Type B pancreatic cell (in vitro differentiated cells): ENCODE measurements at regions not wholly inside any gene's neighbourhood (a gene's known extent, or its start where the extent isn't known, plus 50 kb on each side); places are given as distances from the start of the nearest gene placed in this dataset.

Experiments used
- DNase-seq: peaks from one replicate; pipeline ENCODE4 v3.0.0; 2021; ENCODE audit warnings: mixed read lengths; ENCODE audit not compliant: unreplicated experiment; ENCODE audit errors: extremely low spot score
- H3K27ac Mint-ChIP-seq: 2 replicates; pipeline ENCODE4 v1.8.0; 2021; ENCODE audit warnings: mild to moderate bottlenecking, mixed read lengths
- H3K27me3 Mint-ChIP-seq: 2 replicates; pipeline ENCODE4 v1.8.0; 2021; ENCODE audit warnings: mixed read lengths
- H3K36me3 Mint-ChIP-seq: 2 replicates; pipeline ENCODE4 v1.8.0; 2021; ENCODE audit warnings: mixed read lengths
- H3K4me1 Mint-ChIP-seq: one replicate; pipeline ENCODE4 v1.8.0; 2021; ENCODE audit warnings: mixed read lengths; ENCODE audit not compliant: unreplicated experiment
- H3K4me3 Mint-ChIP-seq: 2 replicates; pipeline ENCODE4 v1.8.0; 2021; ENCODE audit warnings: mild to moderate bottlenecking, mixed read lengths
- H3K9me3 Mint-ChIP-seq: 2 replicates; pipeline ENCODE4 v1.8.0; 2021; ENCODE audit warnings: mixed read lengths
- TF ChIP-seq, protein P1 (sequence below): fragments of 200-600 bp; sonication (generic); conservative IDR thresholded peaks from 2 replicates; pipeline ENCODE4 v1.5.0; 2021; ENCODE audit warnings: antibody characterized with exemption, mild to moderate bottlenecking

DNA sequence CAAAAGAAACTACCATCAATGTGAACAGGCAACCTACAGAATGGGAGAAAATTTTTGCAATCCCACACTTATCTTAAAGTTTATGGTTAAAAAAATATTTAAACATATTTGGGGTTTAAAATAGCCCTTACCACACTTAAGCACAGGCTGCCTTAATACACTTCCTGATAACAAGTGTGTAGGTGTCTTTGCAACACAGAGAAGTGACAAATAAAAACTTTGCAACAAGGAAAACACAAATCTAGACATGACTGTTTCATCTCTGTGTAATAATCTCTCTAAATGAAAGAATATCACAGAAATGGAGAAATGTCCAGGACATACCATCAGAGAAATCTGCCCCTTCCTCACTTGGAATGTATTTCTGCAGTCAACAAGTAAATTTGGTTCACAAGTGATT lies 464.1 kb upstream of the ARHGEF26 start:
- Mint-ChIP-seq H3K36me3 (no peaks in the 10 kb centered on the region), H3K27me3 (no peaks in the 10 kb centered on the region), H3K4me1 (no peaks in the 10 kb centered on the region), H3K27ac (no peak overlapping the region), H3K9me3 (peaks cover 6% of the 10 kb centered on the region), H3K4me3 (no peak overlapping the region)
- no peak for DNase-seq
- TF ChIP-seq, protein P1, sequence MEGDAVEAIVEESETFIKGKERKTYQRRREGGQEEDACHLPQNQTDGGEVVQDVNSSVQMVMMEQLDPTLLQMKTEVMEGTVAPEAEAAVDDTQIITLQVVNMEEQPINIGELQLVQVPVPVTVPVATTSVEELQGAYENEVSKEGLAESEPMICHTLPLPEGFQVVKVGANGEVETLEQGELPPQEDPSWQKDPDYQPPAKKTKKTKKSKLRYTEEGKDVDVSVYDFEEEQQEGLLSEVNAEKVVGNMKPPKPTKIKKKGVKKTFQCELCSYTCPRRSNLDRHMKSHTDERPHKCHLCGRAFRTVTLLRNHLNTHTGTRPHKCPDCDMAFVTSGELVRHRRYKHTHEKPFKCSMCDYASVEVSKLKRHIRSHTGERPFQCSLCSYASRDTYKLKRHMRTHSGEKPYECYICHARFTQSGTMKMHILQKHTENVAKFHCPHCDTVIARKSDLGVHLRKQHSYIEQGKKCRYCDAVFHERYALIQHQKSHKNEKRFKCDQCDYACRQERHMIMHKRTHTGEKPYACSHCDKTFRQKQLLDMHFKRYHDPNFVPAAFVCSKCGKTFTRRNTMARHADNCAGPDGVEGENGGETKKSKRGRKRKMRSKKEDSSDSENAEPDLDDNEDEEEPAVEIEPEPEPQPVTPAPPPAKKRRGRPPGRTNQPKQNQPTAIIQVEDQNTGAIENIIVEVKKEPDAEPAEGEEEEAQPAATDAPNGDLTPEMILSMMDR: no peak

DNA sequence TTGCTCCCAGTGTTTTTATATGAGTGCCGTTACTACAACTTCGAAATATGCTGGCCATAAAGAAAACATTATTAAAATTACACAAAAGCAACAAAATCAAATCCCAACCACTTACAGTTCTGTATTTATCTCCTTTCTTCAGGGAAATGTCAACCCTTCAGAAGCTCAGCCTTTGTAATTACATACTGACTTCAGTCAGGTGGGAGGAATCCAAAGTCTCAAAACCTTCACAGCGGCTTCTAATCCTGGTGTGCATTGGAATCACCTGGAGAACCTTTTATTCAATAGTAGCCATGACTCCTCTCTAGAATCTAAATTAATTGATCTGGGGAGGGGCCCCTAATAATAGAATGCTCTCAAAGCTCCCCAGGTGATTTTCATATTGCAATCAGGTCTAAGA lies 463.7 kb upstream of the ARHGEF26 start:
- no peaks in the 10 kb centered on the region for H3K4me1 Mint-ChIP-seq
- H3K9me3 Mint-ChIP-seq: peaks cover 6% of the 10 kb centered on the region
- H3K4me3 Mint-ChIP-seq: no peak overlapping the region
- no peak overlapping the region for H3K27ac Mint-ChIP-seq
- no peaks in the 10 kb centered on the region for H3K27me3 Mint-ChIP-seq
- no peaks in the 10 kb centered on the region for H3K36me3 Mint-ChIP-seq
- TF ChIP-seq, protein P1: no peak
- DNase-seq: no peak

DNA sequence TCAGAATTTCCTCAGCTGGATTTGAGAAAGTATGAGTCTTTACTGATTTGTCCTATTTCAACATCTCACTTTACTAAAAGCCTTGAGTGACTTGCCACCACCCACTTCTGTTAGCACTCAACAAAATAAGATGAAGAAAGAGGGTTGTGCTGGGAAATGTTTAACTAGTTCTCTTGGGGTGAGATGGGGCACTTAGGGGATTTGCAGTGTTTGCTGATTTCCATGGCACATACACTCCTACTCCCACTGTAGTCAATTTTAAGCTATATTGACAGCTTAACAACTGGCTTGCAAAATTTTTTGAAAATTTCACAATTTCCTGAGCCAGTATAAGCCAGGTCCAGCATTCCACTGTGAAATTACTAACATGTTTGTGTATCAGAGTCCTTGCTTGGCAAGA lies 463.1 kb upstream of the ARHGEF26 start:
- Mint-ChIP-seq H3K9me3 (peaks cover 6% of the 10 kb centered on the region), H3K36me3 (no peaks in the 10 kb centered on the region), H3K27me3 (no peaks in the 10 kb centered on the region), H3K27ac (no peak overlapping the region), H3K4me3 (no peak overlapping the region), H3K4me1 (no peaks in the 10 kb centered on the region)
- no peak for DNase-seq
- TF ChIP-seq, protein P1: no peak

DNA sequence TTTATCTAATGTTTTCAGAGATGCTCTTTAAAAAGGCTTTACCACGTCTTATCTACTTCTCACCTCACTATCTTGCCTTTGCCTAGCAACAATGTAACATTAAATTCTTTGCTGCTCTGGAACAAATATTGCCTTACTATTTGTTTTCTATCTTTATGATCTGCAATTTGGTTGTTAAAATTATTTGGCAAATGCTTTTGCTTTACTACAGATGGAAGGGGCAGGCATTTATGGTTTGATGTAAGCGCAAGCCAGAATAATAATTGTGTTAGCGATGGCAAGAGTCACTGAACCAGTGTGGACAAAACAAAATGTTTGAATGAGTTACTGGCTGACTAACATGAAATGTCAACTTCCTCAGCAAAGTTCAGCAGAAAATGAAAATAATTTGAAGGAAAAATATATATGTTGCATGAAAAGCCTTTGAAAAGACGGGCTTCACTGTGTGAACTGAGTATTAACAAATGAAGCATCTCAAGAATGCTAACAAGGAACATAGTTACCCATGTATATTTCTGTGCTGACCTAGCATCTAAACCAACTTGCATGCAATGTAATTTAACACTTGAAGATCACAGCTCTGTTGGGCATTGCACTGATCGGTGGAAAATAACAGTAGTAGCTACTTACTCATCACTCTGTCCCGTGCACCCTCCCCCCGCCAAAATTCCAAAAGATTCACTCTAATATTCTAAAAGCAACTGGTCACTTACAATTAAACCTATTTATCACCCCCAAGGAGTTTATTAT lies 454.0 kb upstream of the ARHGEF26 start:
- DNase-seq: no peak
- Mint-ChIP-seq H3K27ac (no peak overlapping the region), H3K4me1 (no peaks in the 10 kb centered on the region), H3K36me3 (no peaks in the 10 kb centered on the region), H3K27me3 (no peaks in the 10 kb centered on the region), H3K4me3 (no peak overlapping the region), H3K9me3 (no peaks in the 10 kb centered on the region)
- TF ChIP-seq, protein P1: no peak

DNA sequence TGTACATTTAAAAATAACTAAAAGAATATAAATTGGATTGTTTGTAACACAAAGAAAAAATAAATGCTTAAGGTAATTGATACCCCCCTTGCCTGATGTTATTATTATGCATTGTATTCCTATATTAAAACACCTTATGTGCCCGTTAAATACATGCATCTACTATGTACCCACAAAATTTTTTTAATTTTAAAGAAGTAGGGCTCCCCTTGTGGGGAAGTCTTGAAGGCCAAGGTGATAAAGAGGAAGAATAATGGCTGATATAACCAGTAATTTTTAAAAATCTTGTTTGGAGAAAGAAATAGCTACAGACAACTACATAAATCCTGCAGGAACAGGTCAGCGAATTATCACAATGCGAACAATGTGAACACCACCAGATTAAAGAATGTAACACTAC lies 451.7 kb upstream of the ARHGEF26 start:
- no peak overlapping the region for H3K4me3 Mint-ChIP-seq
- H3K36me3 Mint-ChIP-seq: no peaks in the 10 kb centered on the region
- no peak overlapping the region for H3K27ac Mint-ChIP-seq
- H3K27me3 Mint-ChIP-seq: no peaks in the 10 kb centered on the region
- H3K4me1 Mint-ChIP-seq: no peaks in the 10 kb centered on the region
- no peaks in the 10 kb centered on the region for H3K9me3 Mint-ChIP-seq
- TF ChIP-seq, protein P1: peak; percentile 42
- no peak for DNase-seq
